HepG2 (cell line): ENCODE measurements at regions not wholly inside any gene's neighbourhood (a gene's known extent, or its start where the extent isn't known, plus 50 kb on each side); places are given as distances from the start of the nearest gene placed in this dataset.
A peak's percentile ranks its signal among the peaks of the same experiment; 100 is the strongest.

Experiments used
- AKAP8 ChIP-seq: sonication (generic); formaldehyde crosslinking; IDR thresholded peaks from 2 replicates; pipeline ENCODE4 v1.5.1; 2020; ENCODE audit warnings: mild to moderate bottlenecking, missing genetic modification reagents
- ARID5B ChIP-seq: IDR thresholded peaks from 2 replicates; pipeline ENCODE4 v1.4.0; 2020; ENCODE audit warnings: mild to moderate bottlenecking, missing genetic modification reagents
- ELF4 ChIP-seq: sonication (generic); formaldehyde crosslinking; IDR thresholded peaks from 2 replicates; pipeline ENCODE4 v1.5.0; 2020; ENCODE audit warnings: missing genetic modification reagents, mild to moderate bottlenecking, moderate library complexity, borderline replicate concordance
- KDM5B ChIP-seq: sonication (generic); formaldehyde crosslinking; IDR thresholded peaks from 2 replicates; pipeline ENCODE4 v1.4.0; 2020; ENCODE audit warnings: missing genetic modification reagents, mild to moderate bottlenecking, borderline replicate concordance
- MEIS2 ChIP-seq: sonication (generic); formaldehyde crosslinking; IDR thresholded peaks from 2 replicates; pipeline ENCODE4 v1.9.0; 2021; ENCODE audit warnings: mild to moderate bottlenecking, missing genetic modification reagents
- NFYB ChIP-seq: sonication (generic); formaldehyde crosslinking; IDR thresholded peaks from 2 replicates; pipeline ENCODE4 v1.4.0; 2020; ENCODE audit warnings: missing genetic modification reagents
- NR1H2 ChIP-seq: sonication (generic); formaldehyde crosslinking; IDR thresholded peaks from 2 replicates; pipeline ENCODE4 v1.8.1; 2022; ENCODE audit warnings: low read depth, missing genetic modification reagents, borderline replicate concordance
- SALL1 ChIP-seq: sonication (generic); formaldehyde crosslinking; IDR thresholded peaks from 2 replicates; pipeline ENCODE4 v1.8.0; 2022; ENCODE audit warnings: mild to moderate bottlenecking, missing genetic modification reagents
- THAP7 ChIP-seq: sonication (generic); formaldehyde crosslinking; IDR thresholded peaks from 2 replicates; pipeline ENCODE4 v1.8.1; 2023; ENCODE audit warnings: mild to moderate bottlenecking, missing genetic modification reagents
- ZNF414 ChIP-seq: sonication (generic); formaldehyde crosslinking; IDR thresholded peaks from 2 replicates; pipeline ENCODE4 v1.5.0; 2020; ENCODE audit warnings: missing genetic modification reagents
- ZNF83 ChIP-seq: sonication (generic); formaldehyde crosslinking; IDR thresholded peaks from 2 replicates; pipeline ENCODE4 v1.4.0; 2020; ENCODE audit warnings: missing genetic modification reagents, mild to moderate bottlenecking, borderline replicate concordance
- TF ChIP-seq, protein P1 (sequence below): sonication (generic); formaldehyde crosslinking; IDR thresholded peaks from 2 replicates; pipeline ENCODE4 v1.5.0; 2020; ENCODE audit warnings: mild to moderate bottlenecking, missing genetic modification reagents, borderline replicate concordance
- TF ChIP-seq, protein P2 (sequence below): sonication (generic); formaldehyde crosslinking; IDR thresholded peaks from 2 replicates; pipeline ENCODE4 v1.4.0; 2020; ENCODE audit warnings: missing genetic modification reagents, borderline replicate concordance

GRCh38 chr20:47429409-47429808 lies 72.3 kb upstream of the NCOA3 start (continued):
- TF ChIP-seq, protein P1, sequence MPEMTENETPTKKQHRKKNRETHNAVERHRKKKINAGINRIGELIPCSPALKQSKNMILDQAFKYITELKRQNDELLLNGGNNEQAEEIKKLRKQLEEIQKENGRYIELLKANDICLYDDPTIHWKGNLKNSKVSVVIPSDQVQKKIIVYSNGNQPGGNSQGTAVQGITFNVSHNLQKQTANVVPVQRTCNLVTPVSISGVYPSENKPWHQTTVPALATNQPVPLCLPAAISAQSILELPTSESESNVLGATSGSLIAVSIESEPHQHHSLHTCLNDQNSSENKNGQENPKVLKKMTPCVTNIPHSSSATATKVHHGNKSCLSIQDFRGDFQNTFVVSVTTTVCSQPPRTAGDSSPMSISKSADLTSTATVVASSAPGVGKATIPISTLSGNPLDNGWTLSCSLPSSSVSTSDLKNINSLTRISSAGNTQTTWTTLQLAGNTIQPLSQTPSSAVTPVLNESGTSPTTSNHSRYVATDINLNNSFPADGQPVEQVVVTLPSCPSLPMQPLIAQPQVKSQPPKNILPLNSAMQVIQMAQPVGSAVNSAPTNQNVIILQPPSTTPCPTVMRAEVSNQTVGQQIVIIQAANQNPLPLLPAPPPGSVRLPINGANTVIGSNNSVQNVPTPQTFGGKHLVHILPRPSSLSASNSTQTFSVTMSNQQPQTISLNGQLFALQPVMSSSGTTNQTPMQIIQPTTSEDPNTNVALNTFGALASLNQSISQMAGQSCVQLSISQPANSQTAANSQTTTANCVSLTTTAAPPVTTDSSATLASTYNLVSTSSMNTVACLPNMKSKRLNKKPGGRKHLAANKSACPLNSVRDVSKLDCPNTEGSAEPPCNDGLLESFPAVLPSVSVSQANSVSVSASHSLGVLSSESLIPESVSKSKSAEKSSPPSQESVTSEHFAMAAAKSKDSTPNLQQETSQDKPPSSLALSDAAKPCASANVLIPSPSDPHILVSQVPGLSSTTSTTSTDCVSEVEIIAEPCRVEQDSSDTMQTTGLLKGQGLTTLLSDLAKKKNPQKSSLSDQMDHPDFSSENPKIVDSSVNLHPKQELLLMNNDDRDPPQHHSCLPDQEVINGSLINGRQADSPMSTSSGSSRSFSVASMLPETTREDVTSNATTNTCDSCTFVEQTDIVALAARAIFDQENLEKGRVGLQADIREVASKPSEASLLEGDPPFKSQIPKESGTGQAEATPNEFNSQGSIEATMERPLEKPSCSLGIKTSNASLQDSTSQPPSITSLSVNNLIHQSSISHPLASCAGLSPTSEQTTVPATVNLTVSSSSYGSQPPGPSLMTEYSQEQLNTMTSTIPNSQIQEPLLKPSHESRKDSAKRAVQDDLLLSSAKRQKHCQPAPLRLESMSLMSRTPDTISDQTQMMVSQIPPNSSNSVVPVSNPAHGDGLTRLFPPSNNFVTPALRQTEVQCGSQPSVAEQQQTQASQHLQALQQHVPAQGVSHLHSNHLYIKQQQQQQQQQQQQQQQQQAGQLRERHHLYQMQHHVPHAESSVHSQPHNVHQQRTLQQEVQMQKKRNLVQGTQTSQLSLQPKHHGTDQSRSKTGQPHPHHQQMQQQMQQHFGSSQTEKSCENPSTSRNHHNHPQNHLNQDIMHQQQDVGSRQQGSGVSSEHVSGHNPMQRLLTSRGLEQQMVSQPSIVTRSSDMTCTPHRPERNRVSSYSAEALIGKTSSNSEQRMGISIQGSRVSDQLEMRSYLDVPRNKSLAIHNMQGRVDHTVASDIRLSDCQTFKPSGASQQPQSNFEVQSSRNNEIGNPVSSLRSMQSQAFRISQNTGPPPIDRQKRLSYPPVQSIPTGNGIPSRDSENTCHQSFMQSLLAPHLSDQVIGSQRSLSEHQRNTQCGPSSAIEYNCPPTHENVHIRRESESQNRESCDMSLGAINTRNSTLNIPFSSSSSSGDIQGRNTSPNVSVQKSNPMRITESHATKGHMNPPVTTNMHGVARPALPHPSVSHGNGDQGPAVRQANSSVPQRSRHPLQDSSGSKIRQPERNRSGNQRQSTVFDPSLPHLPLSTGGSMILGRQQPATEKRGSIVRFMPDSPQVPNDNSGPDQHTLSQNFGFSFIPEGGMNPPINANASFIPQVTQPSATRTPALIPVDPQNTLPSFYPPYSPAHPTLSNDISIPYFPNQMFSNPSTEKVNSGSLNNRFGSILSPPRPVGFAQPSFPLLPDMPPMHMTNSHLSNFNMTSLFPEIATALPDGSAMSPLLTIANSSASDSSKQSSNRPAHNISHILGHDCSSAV = no peak
- TF ChIP-seq ELF4 (CRISPR knock-in tag) (0 out of 2 replicates have a peak, but pooled peaks have one; percentile 7), ARID5B (CRISPR knock-in tag) (peak; percentile 24), MEIS2 (no peak), AKAP8 (CRISPR knock-in tag) (no peak), KDM5B (peak; percentile 45; the same call in 1 of the 2 replicates), NR1H2 (CRISPR knock-in tag) (no peak), NFYB (CRISPR knock-in tag) (no peak), ZNF83 (CRISPR knock-in tag) (no peak), ZNF414 (CRISPR knock-in tag) (no peak), THAP7 (no peak), SALL1 (CRISPR knock-in tag) (no peak)
- TF ChIP-seq, protein P2, sequence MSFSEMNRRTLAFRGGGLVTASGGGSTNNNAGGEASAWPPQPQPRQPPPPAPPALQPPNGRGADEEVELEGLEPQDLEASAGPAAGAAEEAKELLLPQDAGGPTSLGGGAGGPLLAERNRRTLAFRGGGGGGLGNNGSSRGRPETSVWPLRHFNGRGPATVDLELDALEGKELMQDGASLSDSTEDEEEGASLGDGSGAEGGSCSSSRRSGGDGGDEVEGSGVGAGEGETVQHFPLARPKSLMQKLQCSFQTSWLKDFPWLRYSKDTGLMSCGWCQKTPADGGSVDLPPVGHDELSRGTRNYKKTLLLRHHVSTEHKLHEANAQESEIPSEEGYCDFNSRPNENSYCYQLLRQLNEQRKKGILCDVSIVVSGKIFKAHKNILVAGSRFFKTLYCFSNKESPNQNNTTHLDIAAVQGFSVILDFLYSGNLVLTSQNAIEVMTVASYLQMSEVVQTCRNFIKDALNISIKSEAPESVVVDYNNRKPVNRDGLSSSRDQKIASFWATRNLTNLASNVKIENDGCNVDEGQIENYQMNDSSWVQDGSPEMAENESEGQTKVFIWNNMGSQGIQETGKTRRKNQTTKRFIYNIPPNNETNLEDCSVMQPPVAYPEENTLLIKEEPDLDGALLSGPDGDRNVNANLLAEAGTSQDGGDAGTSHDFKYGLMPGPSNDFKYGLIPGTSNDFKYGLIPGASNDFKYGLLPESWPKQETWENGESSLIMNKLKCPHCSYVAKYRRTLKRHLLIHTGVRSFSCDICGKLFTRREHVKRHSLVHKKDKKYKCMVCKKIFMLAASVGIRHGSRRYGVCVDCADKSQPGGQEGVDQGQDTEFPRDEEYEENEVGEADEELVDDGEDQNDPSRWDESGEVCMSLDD = no peak
